Neural cell (in vitro differentiated cells): ENCODE measurements at regions not wholly inside any gene's neighbourhood (a gene's known extent, or its start where the extent isn't known, plus 50 kb on each side); places are given as distances from the start of the nearest gene placed in this dataset.

Experiments used
- H2AFZ ChIP-seq: fragments of 200-600, 300-800 bp; sonication (generic), shearing (Covaris generic); 2 replicates; pipeline ENCODE4 v1.6.0; 2014; ENCODE audit warnings: low read depth, mild to moderate bottlenecking, antibody characterized with exemption, low read length, moderate library complexity
- H3F3A ChIP-seq: fragments of 200-600 bp; shearing (Covaris generic); 2 replicates; pipeline ENCODE4 v1.6.1; 2016; ENCODE audit warnings: mild to moderate bottlenecking, moderate library complexity, mixed read lengths, antibody characterized with exemption, low read length; ENCODE audit not compliant: insufficient read depth, poor library complexity, severe bottlenecking
- H3K27ac ChIP-seq: fragments of 200-600, 300-800 bp; sonication (generic), shearing (Covaris generic); 2 replicates; pipeline ENCODE4 v1.5.1; 2014; ENCODE audit warnings: mild to moderate bottlenecking, low read length, moderate library complexity
- H3K27me3 ChIP-seq: fragments of 300-800, 200-600 bp; sonication (generic), shearing (Covaris generic); 2 replicates; pipeline ENCODE4 v1.6.0; 2014; ENCODE audit warnings: mild to moderate bottlenecking, low read depth, low read length, moderate library complexity; ENCODE audit not compliant: insufficient read depth
- H3K36me3 ChIP-seq: fragments of 300-800, 200-600 bp; sonication (generic), shearing (Covaris generic); 2 replicates; pipeline ENCODE4 v1.5.1; 2014; ENCODE audit warnings: mild to moderate bottlenecking, antibody characterized with exemption, low read length, moderate library complexity; ENCODE audit not compliant: insufficient read depth
- H3K4me2 ChIP-seq: fragments of 300-800, 200-600 bp; sonication (generic), shearing (Covaris generic); 2 replicates; pipeline ENCODE4 v1.6.0; 2014; ENCODE audit warnings: mild to moderate bottlenecking, low read length
- H3K4me3 ChIP-seq: fragments of 300-800, 200-600 bp; sonication (generic), shearing (Covaris generic); 2 replicates; pipeline ENCODE4 v1.5.1; 2014; ENCODE audit warnings: mild to moderate bottlenecking, low read length, moderate library complexity
- H3K79me2 ChIP-seq: fragments of 200-600 bp; shearing (Covaris generic); replicated peaks from 2 replicates; pipeline ENCODE4 v1.6.0; 2014; ENCODE audit warnings: mild to moderate bottlenecking, low read length, moderate library complexity; ENCODE audit not compliant: insufficient read depth
- H3K9ac ChIP-seq: fragments of 300-800, 200-600 bp; sonication (generic), shearing (Covaris generic); 2 replicates; pipeline ENCODE4 v1.6.1; 2016; ENCODE audit warnings: mild to moderate bottlenecking, low read length, mixed read lengths
- H3K9me2 ChIP-seq: fragments of 200-600 bp; shearing (Covaris generic); 2 replicates; pipeline ENCODE4 v1.6.1; 2016; ENCODE audit warnings: mild to moderate bottlenecking, low read length, mixed read lengths; ENCODE audit not compliant: insufficient read depth
- H3K9me3 ChIP-seq: fragments of 200-600, 300-800 bp; sonication (generic), shearing (Covaris generic); 2 replicates; pipeline ENCODE4 v1.6.1; 2016; ENCODE audit warnings: mild to moderate bottlenecking, mixed run types, low read length, moderate library complexity, mixed read lengths
- H4K20me1 ChIP-seq: fragments of 200-600 bp; shearing (Covaris generic); 2 replicates; pipeline ENCODE4 v1.6.1; 2016; ENCODE audit warnings: mild to moderate bottlenecking, mixed run types; ENCODE audit not compliant: insufficient read depth
- CTCF ChIP-seq: fragments of 450-650 bp; IDR thresholded peaks from 2 replicates; pipeline ENCODE4 v1.5.1; 2014; ENCODE audit warnings: antibody characterized with exemption, mild to moderate bottlenecking, moderate library complexity; ENCODE audit not compliant: poor library complexity, severe bottlenecking
- EP300 ChIP-seq: fragments of 450-650 bp; conservative IDR thresholded peaks from 2 replicates; pipeline ENCODE4 v1.6.1; 2014; ENCODE audit warnings: antibody characterized with exemption, mild to moderate bottlenecking, moderate library complexity; ENCODE audit not compliant: poor library complexity, severe bottlenecking
- EZH2 ChIP-seq: fragments of 200-600, 300-800 bp; shearing (Covaris generic), sonication (generic); IDR thresholded peaks from 2 replicates; pipeline ENCODE4 v1.6.1; 2014; ENCODE audit warnings: antibody characterized with exemption, low read length, borderline replicate concordance, mild to moderate bottlenecking; ENCODE audit not compliant: insufficient read depth, poor library complexity, severe bottlenecking
- MXI1 ChIP-seq: fragments of 450-650 bp; conservative IDR thresholded peaks from 2 replicates; pipeline ENCODE4 v1.6.1; 2014; ENCODE audit warnings: antibody characterized with exemption, mild to moderate bottlenecking; ENCODE audit not compliant: poor library complexity, severe bottlenecking
- POLR2AphosphoS5 ChIP-seq: IDR thresholded peaks from 2 replicates; pipeline ENCODE4 v1.6.1; 2012
- RAD21 ChIP-seq: fragments of 450-650 bp; conservative IDR thresholded peaks from 2 replicates; pipeline ENCODE4 v1.6.1; 2014; ENCODE audit warnings: antibody characterized with exemption, mild to moderate bottlenecking, moderate library complexity
- REST ChIP-seq: IDR thresholded peaks from 2 replicates; pipeline ENCODE4 v1.6.1; 2012; ENCODE audit warnings: borderline replicate concordance
- SMC3 ChIP-seq: fragments of 450-650 bp; conservative IDR thresholded peaks from 2 replicates; pipeline ENCODE4 v1.6.1; 2014; ENCODE audit warnings: antibody characterized with exemption, mild to moderate bottlenecking, moderate library complexity; ENCODE audit not compliant: poor library complexity
- TAF1 ChIP-seq: IDR thresholded peaks from 2 replicates; pipeline ENCODE4 v1.6.1; 2012; ENCODE audit warnings: low read depth

- Histone ChIP-seq H4K20me1 (no peaks in the 10 kb centered on the region), H2AFZ (no peak overlapping the region), H3K27me3 (no peaks in the 10 kb centered on the region), H3K4me3 (no peak overlapping the region), H3K27ac (no peak overlapping the region), H3K9me3 (no peaks in the 10 kb centered on the region), H3K9ac (no peak overlapping the region), H3K79me2 (no peaks in the 10 kb centered on the region), H3K36me3 (no peaks in the 10 kb centered on the region), H3K9me2 (no peaks in the 10 kb centered on the region), H3F3A (no peaks in the 10 kb centered on the region), H3K4me2 (no peak overlapping the region)
- no peak for TF ChIP-seq SMC3
- TF ChIP-seq RAD21: no peak
- TF ChIP-seq EZH2: no peak
- TF ChIP-seq TAF1: no peak
- no peak for TF ChIP-seq POLR2AphosphoS5
Measured at GRCh38 chr1:43082740-43083139, 89.3 kb downstream of the EBNA1BP2 start.

GRCh38 chr1:43077273-43077672 is 94.8 kb downstream of the EBNA1BP2 start:
- Histone ChIP-seq H3K9ac (no peak overlapping the region), H4K20me1 (no peaks in the 10 kb centered on the region), H3K36me3 (no peaks in the 10 kb centered on the region), H3K27ac (no peak overlapping the region), H3K4me2 (no peak overlapping the region), H2AFZ (no peak overlapping the region), H3F3A (no peaks in the 10 kb centered on the region), H3K27me3 (no peaks in the 10 kb centered on the region), H3K9me2 (no peaks in the 10 kb centered on the region), H3K4me3 (no peak overlapping the region), H3K9me3 (no peaks in the 10 kb centered on the region), H3K79me2 (no peaks in the 10 kb centered on the region)
- TF ChIP-seq CTCF: no peak
- no peak for TF ChIP-seq TAF1
- no peak for TF ChIP-seq POLR2AphosphoS5
- no peak for TF ChIP-seq RAD21
- TF ChIP-seq MXI1: no peak
- no peak for TF ChIP-seq SMC3
- TF ChIP-seq EP300: no peak
- TF ChIP-seq REST: no peak
- no peak for TF ChIP-seq EZH2

GRCh38 chr1:43074709-43075108 is 97.4 kb downstream of the EBNA1BP2 start:
- Histone ChIP-seq H4K20me1 (no peaks in the 10 kb centered on the region), H3K9me2 (no peaks in the 10 kb centered on the region), H3K27ac (no peak overlapping the region), H3K9ac (no peak overlapping the region), H2AFZ (no peak overlapping the region), H3K27me3 (no peaks in the 10 kb centered on the region), H3K79me2 (no peaks in the 10 kb centered on the region), H3K4me3 (no peak overlapping the region), H3F3A (no peaks in the 10 kb centered on the region), H3K4me2 (no peak overlapping the region), H3K9me3 (no peaks in the 10 kb centered on the region), H3K36me3 (no peaks in the 10 kb centered on the region)
- TF ChIP-seq EZH2 (no peak), REST (no peak), TAF1 (no peak), SMC3 (no peak), CTCF (no peak), POLR2AphosphoS5 (no peak), MXI1 (no peak), EP300 (no peak), RAD21 (no peak)
